ENCODE measurements at regions not wholly inside any gene's neighbourhood (a gene's known extent, or its start where the extent isn't known, plus 50 kb on each side); places are given as distances from the start of the nearest gene placed in this dataset.

- Histone ChIP-seq H3K27ac (ENCODE audit: low read depth, low read length) (no peak overlapping the region), H3K36me3 (ENCODE audit: control insufficient read depth in 1 of 2, insufficient read depth in 2 of 2, low read length in 2 of 2) (no peaks in the 10 kb centered on the region), H3K9ac (ENCODE audit: low read length) (no peak overlapping the region), H3K79me2 (ENCODE audit: insufficient read depth, low read length) (no peaks in the 10 kb centered on the region), H3K27me3 (ENCODE audit: insufficient read depth, low read length) (no peaks in the 10 kb centered on the region), H4K20me1 (ENCODE audit: insufficient read depth) (no peaks in the 10 kb centered on the region), H3K9me3 (ENCODE audit: control insufficient read depth in 1 of 2, insufficient read depth in 1 of 2, low read depth in 1 of 2, low read length in 2 of 2) (no peaks in the 10 kb centered on the region), H3K4me1 (ENCODE audit: control insufficient read depth in 1 of 2, insufficient read depth in 2 of 2, low read length in 2 of 2) (no peaks in the 10 kb centered on the region), H3K9me2 (ENCODE audit: insufficient read depth) (no peaks in the 10 kb centered on the region), H3K4me2 (ENCODE audit: low read length) (no peak overlapping the region), H3K4me3 (replicated peaks in 1 of 2; ENCODE audit: low read depth in 1 of 2, low read length in 2 of 2) (no peak overlapping the region), H2AFZ (ENCODE audit: low read depth, low read length, poor library complexity, severe bottlenecking) (no peak overlapping the region)
- ATAC-seq (no peak), DNase-seq (ENCODE audit: low read depth, low spot score) (no peak)
- CTCF ChIA-PET: no interaction called here
- POLR2A ChIA-PET: no interaction called here
- no TSS peak for BruUV-seq (replicated peaks)
- intact Hi-C loops (cut with micrococcal nuclease): no loop called here
- TF ChIP-seq CEBPB (IDR thresholded peaks at IDR 0.05; ENCODE audit: low read depth): no peak
- no peak for TF ChIP-seq RAD21 (IDR thresholded peaks at IDR 0.05; ENCODE audit: low read depth)
- no peak for TF ChIP-seq POLR2A (IDR thresholded peaks at IDR 0.05; ENCODE audit: borderline replicate concordance, extremely low read depth, insufficient read depth, insufficient read length)
- TF ChIP-seq EGR1 (IDR thresholded peaks at IDR 0.05; ENCODE audit: low read depth): no peak
- TF ChIP-seq EZH2 (IDR thresholded peaks at IDR 0.05): no peak
- no peak for TF ChIP-seq CTCF (IDR thresholded peaks at IDR 0.05 in 2 of 3, conservative IDR thresholded peaks at IDR 0.05 in 1 of 3; ENCODE audit: borderline replicate concordance in 1 of 3, insufficient read depth in 1 of 3, low read depth in 2 of 3, low read length in 2 of 3)
- TF ChIP-seq ELF1 (IDR thresholded peaks at IDR 0.05; ENCODE audit: borderline replicate concordance, low read depth): no peak
- TF ChIP-seq SIN3A (IDR thresholded peaks at IDR 0.05; ENCODE audit: low read depth): no peak
- TF ChIP-seq SRF (IDR thresholded peaks at IDR 0.05; ENCODE audit: low read depth): no peak
- no peak for TF ChIP-seq ZFX (IDR thresholded peaks at IDR 0.05)
- no peak for TF ChIP-seq ATF3 (IDR thresholded peaks at IDR 0.05)
- RAD21 ChIA-PET (ENCODE audit: low non-redundant PET in 1 of 2, low total read pairs in 2 of 2, uncharacterized antibody in 2 of 2, unreplicated experiment in 2 of 2): no interaction called here
These were observed 403.3 kb upstream of the TRAM1L1 start for GRCh38 chr4:117488692-117489091.

GRCh38 chr4:117489107-117489506 is 403.7 kb upstream of the TRAM1L1 start:
- RAD21 ChIA-PET (ENCODE audit: low non-redundant PET in 1 of 2, low total read pairs in 2 of 2, uncharacterized antibody in 2 of 2, unreplicated experiment in 2 of 2): no interaction called here
- Histone ChIP-seq H3K79me2 (ENCODE audit: insufficient read depth, low read length) (no peaks in the 10 kb centered on the region), H3K36me3 (ENCODE audit: control insufficient read depth in 1 of 2, insufficient read depth in 2 of 2, low read length in 2 of 2) (no peaks in the 10 kb centered on the region), H3K27ac (ENCODE audit: low read depth, low read length) (no peak overlapping the region), H3K9me2 (ENCODE audit: insufficient read depth) (no peaks in the 10 kb centered on the region), H3K27me3 (ENCODE audit: insufficient read depth, low read length) (no peaks in the 10 kb centered on the region), H3K4me2 (ENCODE audit: low read length) (no peak overlapping the region), H4K20me1 (ENCODE audit: insufficient read depth) (no peaks in the 10 kb centered on the region), H3K9ac (ENCODE audit: low read length) (no peak overlapping the region), H3K9me3 (ENCODE audit: control insufficient read depth in 1 of 2, insufficient read depth in 1 of 2, low read depth in 1 of 2, low read length in 2 of 2) (no peaks in the 10 kb centered on the region), H2AFZ (ENCODE audit: low read depth, low read length, poor library complexity, severe bottlenecking) (no peak overlapping the region), H3K4me1 (ENCODE audit: control insufficient read depth in 1 of 2, insufficient read depth in 2 of 2, low read length in 2 of 2) (no peaks in the 10 kb centered on the region), H3K4me3 (replicated peaks in 1 of 2; ENCODE audit: low read depth in 1 of 2, low read length in 2 of 2) (no peak overlapping the region)
- intact Hi-C loops (cut with micrococcal nuclease): no loop called here
- TF ChIP-seq SIN3A (IDR thresholded peaks at IDR 0.05; ENCODE audit: low read depth): no peak
- TF ChIP-seq EGR1 (IDR thresholded peaks at IDR 0.05; ENCODE audit: low read depth): no peak
- TF ChIP-seq RAD21 (IDR thresholded peaks at IDR 0.05; ENCODE audit: low read depth): no peak
- TF ChIP-seq SP1 (IDR thresholded peaks at IDR 0.05; ENCODE audit: low read depth): no peak
- no peak for TF ChIP-seq ZNF274 (IDR thresholded peaks at IDR 0.05; ENCODE audit: low read depth, low read length)
- no TSS peak for BruUV-seq (replicated peaks)
- DNase-seq (ENCODE audit: low read depth, low spot score) (no peak), ATAC-seq (no peak)
- CTCF ChIA-PET: no interaction called here
- POLR2A ChIA-PET: no interaction called here

All from HCT116 (cell line).